OCI-LY1 (cell line): ENCODE measurements at regions not wholly inside any gene's neighbourhood (a gene's known extent, or its start where the extent isn't known, plus 50 kb on each side); places are given as distances from the start of the nearest gene placed in this dataset.

Source experiments
- CTCF ChIP-seq: fragments of 200-600 bp; sonication (generic), shearing (Covaris generic); IDR thresholded peaks from 2 replicates; pipeline ENCODE4 v1.5.1; 2017; ENCODE audit warnings: mild to moderate bottlenecking, antibody characterized with exemption, low read length, moderate library complexity, mixed read lengths
- EZH2 ChIP-seq: fragments of 200-600 bp; sonication (generic), shearing (Covaris generic); IDR thresholded peaks from 2 replicates; pipeline ENCODE4 v1.8.0; 2017; ENCODE audit warnings: borderline replicate concordance, mixed run types, mild to moderate bottlenecking, antibody characterized with exemption, low read length, moderate library complexity, mixed read lengths

GRCh38 chr19:13707915-13708314, 56.4 kb upstream of the MRI1 start:
- TF ChIP-seq CTCF (no peak), EZH2 (no peak)
